ENCODE measurements at regions not wholly inside any gene's neighbourhood (a gene's known extent, or its start where the extent isn't known, plus 50 kb on each side); places are given as distances from the start of the nearest gene placed in this dataset.

DNA sequence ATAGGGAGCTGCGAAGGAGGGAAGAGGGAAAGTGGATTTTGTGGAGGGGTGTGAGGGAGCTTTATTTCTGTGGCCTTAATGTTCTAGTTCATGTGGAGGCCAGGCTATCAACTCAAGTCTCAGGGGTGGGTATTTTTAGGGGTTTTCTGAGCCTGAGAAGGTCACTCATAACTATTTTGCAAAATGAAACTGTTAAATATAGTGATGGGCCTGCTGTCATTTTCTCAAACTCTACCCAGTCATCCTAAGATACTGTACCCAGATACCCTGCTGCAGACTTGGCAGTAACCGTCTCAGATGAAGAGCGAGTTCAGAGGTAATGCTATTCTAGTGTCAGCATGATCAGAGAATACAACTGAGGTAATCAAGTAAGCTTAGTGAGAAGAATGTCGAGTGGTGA is 545.0 kb upstream of the TBL1XR1 start:
- no peaks in the 10 kb centered on the region for H3K4me1 ChIP-seq (ENCODE audit: control insufficient read depth in 1 of 2, insufficient read depth in 2 of 2, low read length in 2 of 2)
- H3K27ac ChIP-seq (ENCODE audit: low read length): no peak overlapping the region
- no peak overlapping the region for H3K4me3 ChIP-seq (ENCODE audit: low read depth in 1 of 2, low read length in 2 of 2)

GRCh38 chr3:177743173-177743890 is 546.0 kb upstream of the TBL1XR1 start:
- Histone ChIP-seq H3K36me3 (ENCODE audit: control insufficient read depth in 1 of 2, insufficient read depth in 2 of 2, low read length in 2 of 2) (no peaks in the 10 kb centered on the region), H3K9me3 (ENCODE audit: control insufficient read depth in 1 of 2, low read length in 2 of 2) (no peaks in the 10 kb centered on the region), H3K27ac (ENCODE audit: low read length) (no peak overlapping the region), H3K27me3 (ENCODE audit: low read depth, low read length) (no peaks in the 10 kb centered on the region), H3K4me3 (ENCODE audit: low read depth in 1 of 2, low read length in 2 of 2) (no peak overlapping the region), H3K4me1 (ENCODE audit: control insufficient read depth in 1 of 2, insufficient read depth in 2 of 2, low read length in 2 of 2) (no peaks in the 10 kb centered on the region)

More for the DNA sequence above, 545.0 kb upstream of the TBL1XR1 start:
- Histone ChIP-seq H3K9me3 (ENCODE audit: control insufficient read depth in 1 of 2, low read length in 2 of 2) (no peaks in the 10 kb centered on the region), H3K36me3 (ENCODE audit: control insufficient read depth in 1 of 2, insufficient read depth in 2 of 2, low read length in 2 of 2) (no peaks in the 10 kb centered on the region), H3K27me3 (ENCODE audit: low read depth, low read length) (no peaks in the 10 kb centered on the region)

DNA sequence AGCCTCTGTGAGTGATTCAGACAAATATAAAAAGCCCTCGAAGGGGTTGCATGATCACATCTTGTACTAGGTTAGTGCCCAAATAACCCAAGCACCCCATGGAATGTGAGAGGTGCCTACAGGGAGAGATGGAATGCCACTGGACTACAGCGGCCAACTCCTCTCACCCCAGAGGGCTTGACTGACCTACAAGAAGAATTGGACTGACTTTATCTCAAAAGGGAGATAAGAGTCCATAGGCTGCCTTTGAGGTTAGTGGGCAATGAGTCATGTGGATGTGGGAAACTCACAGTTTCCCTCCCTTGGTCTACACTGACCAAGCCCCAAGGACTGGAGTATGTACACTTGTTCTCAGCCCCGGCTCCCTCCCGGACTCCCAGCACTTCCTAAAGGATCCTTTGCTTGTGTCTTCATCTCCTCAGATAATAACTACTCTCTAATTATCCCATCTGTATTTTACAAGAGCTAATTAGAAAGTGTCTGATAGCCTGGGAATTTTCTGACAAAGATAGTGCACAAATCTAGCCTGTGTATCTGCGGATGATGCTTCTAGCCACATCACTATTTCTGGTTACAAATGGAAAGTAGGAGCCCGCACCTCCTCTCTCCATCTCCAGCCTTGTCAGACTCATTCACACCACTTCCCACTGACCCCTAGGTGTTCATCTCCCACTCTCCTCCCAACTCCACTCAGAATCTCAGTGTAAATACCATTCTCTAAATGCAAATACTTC is 547.8 kb upstream of the TBL1XR1 start:
- H3K4me3 ChIP-seq (ENCODE audit: low read depth in 1 of 2, low read length in 2 of 2): no peak overlapping the region
- H3K4me1 ChIP-seq (ENCODE audit: control insufficient read depth in 1 of 2, insufficient read depth in 2 of 2, low read length in 2 of 2): no peaks in the 10 kb centered on the region
- H3K27me3 ChIP-seq (ENCODE audit: low read depth, low read length): no peaks in the 10 kb centered on the region
- no peak overlapping the region for H3K27ac ChIP-seq (ENCODE audit: low read length)
- no peaks in the 10 kb centered on the region for H3K9me3 ChIP-seq (ENCODE audit: control insufficient read depth in 1 of 2, low read length in 2 of 2)
- H3K36me3 ChIP-seq (ENCODE audit: control insufficient read depth in 1 of 2, insufficient read depth in 2 of 2, low read length in 2 of 2): no peaks in the 10 kb centered on the region

GRCh38 chr3:177745607-177746005 is 548.3 kb upstream of the TBL1XR1 start:
- H3K9me3 ChIP-seq (ENCODE audit: control insufficient read depth in 1 of 2, low read length in 2 of 2): no peaks in the 10 kb centered on the region
- H3K27ac ChIP-seq (ENCODE audit: low read length): no peak overlapping the region

DNA sequence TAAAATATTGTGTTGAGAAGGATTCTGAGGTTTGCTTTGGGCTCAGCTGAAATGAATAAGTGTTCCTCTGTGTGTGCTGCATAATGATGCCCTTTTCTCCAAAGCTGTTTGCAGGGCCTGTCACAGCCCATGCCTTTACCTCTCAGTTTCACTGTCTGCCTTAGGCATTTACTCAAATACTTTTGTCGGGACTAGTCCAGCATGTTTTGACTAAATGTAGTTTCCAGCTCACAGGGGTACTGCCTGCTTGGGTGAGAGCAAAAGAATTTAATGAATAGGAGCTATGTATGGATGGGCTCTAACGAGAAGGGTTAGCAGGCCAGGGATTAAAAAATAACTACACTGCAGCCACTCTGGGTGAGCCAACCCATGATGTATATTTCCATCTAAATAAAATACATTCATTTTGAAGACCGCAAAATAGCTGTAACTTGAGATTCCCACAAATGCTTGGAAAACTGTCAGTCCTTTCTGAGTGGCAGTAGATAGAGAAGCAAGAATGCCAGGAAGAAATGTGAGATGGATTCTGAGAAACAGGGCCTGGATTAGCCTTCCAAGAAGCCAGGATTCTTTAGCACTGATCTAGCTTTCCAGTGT is 549.2 kb upstream of the TBL1XR1 start:
- H3K27me3 ChIP-seq (ENCODE audit: low read depth, low read length): no peaks in the 10 kb centered on the region
- H3K4me1 ChIP-seq (ENCODE audit: control insufficient read depth in 1 of 2, insufficient read depth in 2 of 2, low read length in 2 of 2): no peaks in the 10 kb centered on the region
- no peaks in the 10 kb centered on the region for H3K36me3 ChIP-seq (ENCODE audit: control insufficient read depth in 1 of 2, insufficient read depth in 2 of 2, low read length in 2 of 2)
- H3K27ac ChIP-seq (ENCODE audit: low read length): no peak overlapping the region
- H3K9me3 ChIP-seq (ENCODE audit: control insufficient read depth in 1 of 2, low read length in 2 of 2): no peaks in the 10 kb centered on the region
- no peak overlapping the region for H3K4me3 ChIP-seq (ENCODE audit: low read depth in 1 of 2, low read length in 2 of 2)

More at GRCh38 chr3:177745607-177746005, 548.3 kb upstream of the TBL1XR1 start:
- no peaks in the 10 kb centered on the region for H3K36me3 ChIP-seq (ENCODE audit: control insufficient read depth in 1 of 2, insufficient read depth in 2 of 2, low read length in 2 of 2)
- H3K4me3 ChIP-seq (ENCODE audit: low read depth in 1 of 2, low read length in 2 of 2): no peak overlapping the region
- H3K4me1 ChIP-seq (ENCODE audit: control insufficient read depth in 1 of 2, insufficient read depth in 2 of 2, low read length in 2 of 2): no peaks in the 10 kb centered on the region
- no peaks in the 10 kb centered on the region for H3K27me3 ChIP-seq (ENCODE audit: low read depth, low read length)

- Histone ChIP-seq H3K4me1 (ENCODE audit: control insufficient read depth in 1 of 2, insufficient read depth in 2 of 2, low read length in 2 of 2) (peaks cover 0 to 7% of the 10 kb centered on the region in 2 donors), H3K9me3 (ENCODE audit: control insufficient read depth in 1 of 2, low read length in 2 of 2) (no peaks in the 10 kb centered on the region), H3K27me3 (ENCODE audit: low read depth, low read length) (no peaks in the 10 kb centered on the region), H3K36me3 (ENCODE audit: control insufficient read depth in 1 of 2, insufficient read depth in 2 of 2, low read length in 2 of 2) (no peaks in the 10 kb centered on the region), H3K4me3 (ENCODE audit: low read depth in 1 of 2, low read length in 2 of 2) (no peak overlapping the region), H3K27ac (ENCODE audit: low read length) (no peak overlapping the region)
Measured at GRCh38 chr3:177749836-177750235, 552.6 kb upstream of the TBL1XR1 start.

- no peaks in the 10 kb centered on the region for H3K9me3 ChIP-seq (ENCODE audit: control insufficient read depth in 1 of 2, low read length in 2 of 2)
- H3K4me3 ChIP-seq (ENCODE audit: low read depth in 1 of 2, low read length in 2 of 2): no peak overlapping the region
- no peaks in the 10 kb centered on the region for H3K36me3 ChIP-seq (ENCODE audit: control insufficient read depth in 1 of 2, insufficient read depth in 2 of 2, low read length in 2 of 2)
- peaks cover 0 to 7% of the 10 kb centered on the region in 2 donors for H3K4me1 ChIP-seq (ENCODE audit: control insufficient read depth in 1 of 2, insufficient read depth in 2 of 2, low read length in 2 of 2)
- no peak overlapping the region for H3K27ac ChIP-seq (ENCODE audit: low read length)
- no peaks in the 10 kb centered on the region for H3K27me3 ChIP-seq (ENCODE audit: low read depth, low read length)
Measured at GRCh38 chr3:177750436-177750835, 553.2 kb upstream of the TBL1XR1 start.

DNA sequence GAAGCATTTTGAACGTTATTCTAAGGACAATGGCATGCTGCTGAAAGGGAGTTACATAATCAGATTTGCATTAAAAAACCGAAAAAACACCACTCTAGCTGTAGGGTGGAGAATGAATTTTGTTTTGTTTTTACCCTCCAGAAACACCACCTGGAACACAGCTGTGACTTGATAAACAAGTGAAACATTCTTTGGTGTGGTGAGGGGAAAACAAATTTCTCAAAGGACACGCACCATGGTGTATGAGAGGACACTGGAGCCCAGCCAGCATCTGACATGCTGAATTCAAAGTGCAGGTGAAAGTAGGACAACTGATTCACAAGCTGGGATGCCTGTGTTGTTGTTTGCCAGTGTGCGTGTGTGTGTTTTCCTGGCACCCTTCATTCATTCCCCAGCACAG is 554.5 kb upstream of the TBL1XR1 start:
- Histone ChIP-seq H3K27ac (ENCODE audit: low read length) (no peak overlapping the region), H3K9me3 (ENCODE audit: control insufficient read depth in 1 of 2, low read length in 2 of 2) (no peaks in the 10 kb centered on the region), H3K27me3 (ENCODE audit: low read depth, low read length) (no peaks in the 10 kb centered on the region), H3K4me1 (ENCODE audit: control insufficient read depth in 1 of 2, insufficient read depth in 2 of 2, low read length in 2 of 2) (peaks cover 0 to 7% of the 10 kb centered on the region in 2 donors), H3K4me3 (ENCODE audit: low read depth in 1 of 2, low read length in 2 of 2) (no peak overlapping the region), H3K36me3 (ENCODE audit: control insufficient read depth in 1 of 2, insufficient read depth in 2 of 2, low read length in 2 of 2) (no peaks in the 10 kb centered on the region)

GRCh38 chr3:177752831-177753230 is 555.5 kb upstream of the TBL1XR1 start:
- H3K27me3 ChIP-seq (ENCODE audit: low read depth, low read length): no peaks in the 10 kb centered on the region
- H3K9me3 ChIP-seq (ENCODE audit: control insufficient read depth in 1 of 2, low read length in 2 of 2): no peaks in the 10 kb centered on the region
- no peak overlapping the region for H3K4me3 ChIP-seq (ENCODE audit: low read depth in 1 of 2, low read length in 2 of 2)
- peaks cover 0 to 7% of the 10 kb centered on the region in 2 donors for H3K4me1 ChIP-seq (ENCODE audit: control insufficient read depth in 1 of 2, insufficient read depth in 2 of 2, low read length in 2 of 2)
- H3K27ac ChIP-seq (ENCODE audit: low read length): no peak overlapping the region
- no peaks in the 10 kb centered on the region for H3K36me3 ChIP-seq (ENCODE audit: control insufficient read depth in 1 of 2, insufficient read depth in 2 of 2, low read length in 2 of 2)

DNA sequence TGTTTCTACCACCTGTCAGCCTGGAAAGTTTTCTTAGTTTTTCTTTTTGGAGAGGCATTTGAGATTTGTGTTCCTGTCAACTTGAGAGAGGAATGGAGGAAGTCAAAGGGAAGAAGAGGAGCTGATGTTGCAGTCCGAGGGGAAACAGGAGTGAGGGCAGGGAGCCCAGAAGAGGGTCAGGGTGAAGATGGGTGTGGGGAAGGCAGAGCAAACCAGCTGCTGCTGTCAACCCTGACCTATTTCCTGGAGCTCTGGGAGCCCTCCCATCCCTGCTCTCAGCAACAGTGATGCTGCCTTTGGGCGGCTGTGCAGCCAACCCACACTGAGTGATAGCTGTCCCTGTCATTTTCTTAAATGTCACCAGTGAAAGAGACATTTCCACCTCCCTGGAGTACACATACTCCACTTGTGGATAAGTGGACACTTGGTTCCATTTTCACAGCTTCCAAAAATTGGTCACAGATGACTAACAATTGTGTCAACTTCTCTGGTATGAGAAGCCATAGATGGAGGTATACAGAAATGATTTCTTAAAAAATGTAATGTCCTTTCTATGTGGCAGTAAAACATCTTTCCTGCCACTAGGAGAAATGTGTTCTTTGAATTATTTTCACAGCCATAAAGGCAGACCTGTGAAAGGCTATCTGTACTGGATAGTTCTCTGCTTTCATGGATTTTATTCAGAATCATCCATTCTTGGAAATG is 556.3 kb upstream of the TBL1XR1 start:
- no peaks in the 10 kb centered on the region for H3K9me3 ChIP-seq (ENCODE audit: control insufficient read depth in 1 of 2, low read length in 2 of 2)
- no peak overlapping the region for H3K27ac ChIP-seq (ENCODE audit: low read length)
- no peak overlapping the region for H3K4me3 ChIP-seq (ENCODE audit: low read depth in 1 of 2, low read length in 2 of 2)
- H3K4me1 ChIP-seq (ENCODE audit: control insufficient read depth in 1 of 2, insufficient read depth in 2 of 2, low read length in 2 of 2): peaks cover 0 to 7% of the 10 kb centered on the region in 2 donors
- no peaks in the 10 kb centered on the region for H3K36me3 ChIP-seq (ENCODE audit: control insufficient read depth in 1 of 2, insufficient read depth in 2 of 2, low read length in 2 of 2)
- H3K27me3 ChIP-seq (ENCODE audit: low read depth, low read length): no peaks in the 10 kb centered on the region

GRCh38 chr3:177754508-177754921 is 557.2 kb upstream of the TBL1XR1 start:
- H3K4me3 ChIP-seq (ENCODE audit: low read depth in 1 of 2, low read length in 2 of 2): no peak overlapping the region
- no peaks in the 10 kb centered on the region for H3K9me3 ChIP-seq (ENCODE audit: control insufficient read depth in 1 of 2, low read length in 2 of 2)
- no peaks in the 10 kb centered on the region for H3K27me3 ChIP-seq (ENCODE audit: low read depth, low read length)
- no peaks in the 10 kb centered on the region for H3K36me3 ChIP-seq (ENCODE audit: control insufficient read depth in 1 of 2, insufficient read depth in 2 of 2, low read length in 2 of 2)
- H3K4me1 ChIP-seq (ENCODE audit: control insufficient read depth in 1 of 2, insufficient read depth in 2 of 2, low read length in 2 of 2): peaks cover 0 to 7% of the 10 kb centered on the region in 2 donors
- H3K27ac ChIP-seq (ENCODE audit: low read length): no peak overlapping the region

Measured in muscle layer of duodenum (tissue), 2 donors.